ENCODE measurements at regions not wholly inside any gene's neighbourhood (a gene's known extent, or its start where the extent isn't known, plus 50 kb on each side); places are given as distances from the start of the nearest gene placed in this dataset.

GRCh38 chr7:98463837-98464557 lies 63.1 kb upstream of the BAIAP2L1 start:
- no peak for DNase-seq

GRCh38 chr7:98462911-98463633 lies 62.2 kb upstream of the BAIAP2L1 start:
- DNase-seq = no peak

GRCh38 chr7:98460902-98461301 lies 60.0 kb upstream of the BAIAP2L1 start:
- no peak for DNase-seq

GRCh38 chr7:98459529-98459928 lies 58.6 kb upstream of the BAIAP2L1 start:
- no peak for DNase-seq

- DNase-seq = no peak
Measured at GRCh38 chr7:98458090-98458875, 57.4 kb upstream of the BAIAP2L1 start.

GRCh38 chr7:98456866-98457265 lies 56.0 kb upstream of the BAIAP2L1 start:
- no peak for DNase-seq

GRCh38 chr7:98452791-98453190 lies 51.9 kb upstream of the BAIAP2L1 start:
- no peak for DNase-seq
